CD14-positive monocyte (primary cell): ENCODE measurements at regions not wholly inside any gene's neighbourhood (a gene's known extent, or its start where the extent isn't known, plus 50 kb on each side); places are given as distances from the start of the nearest gene placed in this dataset.

ENCODE experiments used
- DNase-seq, 3 donors: peaks; one replicate each; pipeline ENCODE4 v3.0.0-alpha.2; 2011 to 2022
- H2AFZ ChIP-seq: 2 replicates; pipeline ENCODE4 v1.6.0; 2012; ENCODE audit warnings: mild to moderate bottlenecking, low read depth, low read length, inconsistent platforms; ENCODE audit not compliant: insufficient read depth, poor library complexity, severe bottlenecking
- H3K27ac ChIP-seq, 2 donors: 1 replicate in 1 of 2; 2 replicates in 1 of 2; pipeline ENCODE4 v1.5.1; 2012 to 2013; ENCODE audit warnings: low read length in 2 of 2, control low read depth in 1 of 2, inconsistent platforms in 1 of 2, low read depth in 1 of 2, mild to moderate bottlenecking in 1 of 2
- H3K27me3 ChIP-seq, 2 donors: one replicate each; pipeline versions ENCODE4 v1.6.0 to v1.6.1; 2011 to 2013; ENCODE audit warnings: low read length in 2 of 2; ENCODE audit not compliant: control insufficient read depth in 2 of 2, insufficient read depth in 2 of 2
- H3K36me3 ChIP-seq, 2 donors: replicated peaks in 1 of 2; 1 replicate in 1 of 2; 2 replicates in 1 of 2; pipeline versions ENCODE4 v1.5.1 to v1.6.1; 2012 to 2013; ENCODE audit warnings: low read length in 2 of 2, control low read depth in 1 of 2, inconsistent platforms in 1 of 2, mild to moderate bottlenecking in 1 of 2; ENCODE audit not compliant: insufficient read depth in 2 of 2, control insufficient read depth in 1 of 2
- H3K4me1 ChIP-seq, 2 donors: 1 replicate in 1 of 2; 2 replicates in 1 of 2; pipeline versions ENCODE4 v1.5.1 to v1.6.1; 2012 to 2013; ENCODE audit warnings: low read length in 2 of 2, control low read depth in 1 of 2, inconsistent platforms in 1 of 2, mild to moderate bottlenecking in 1 of 2, moderate library complexity in 1 of 2; ENCODE audit not compliant: insufficient read depth in 2 of 2, control insufficient read depth in 1 of 2
- H3K4me2 ChIP-seq: replicated peaks from 2 replicates; pipeline ENCODE3; 2012; ENCODE audit warnings: low read length, moderate library complexity, mild to moderate bottlenecking; ENCODE audit not compliant: poor library complexity, severe bottlenecking; ENCODE audit errors: extremely low read depth
- H3K4me3 ChIP-seq, 3 experiments: fragments of 200-600 bp in 1 of 3; sonication (generic) in 1 of 3; replicated peaks in 1 of 3; 1 replicate in 2 of 3; 2 replicates in 1 of 3; pipeline ENCODE4 v1.5.1; 2011 to 2013; ENCODE audit warnings: low read length in 3 of 3, mild to moderate bottlenecking in 3 of 3, control low read depth in 2 of 3, low read depth in 2 of 3, inconsistent platforms in 1 of 3, moderate library complexity in 1 of 3
- H3K79me2 ChIP-seq: 2 replicates; pipeline ENCODE4 v1.6.0; 2012; ENCODE audit warnings: mild to moderate bottlenecking, control low read depth, inconsistent platforms, low read length, moderate library complexity; ENCODE audit not compliant: insufficient read depth
- H3K9ac ChIP-seq: 2 replicates; pipeline ENCODE4 v1.6.0; 2017; ENCODE audit warnings: low read length, mild to moderate bottlenecking; ENCODE audit not compliant: insufficient read depth, poor library complexity, severe bottlenecking
- H3K9me3 ChIP-seq, 2 donors: replicated peaks in 1 of 2; 1 replicate in 1 of 2; 2 replicates in 1 of 2; pipeline versions ENCODE4 v1.5.1 to v1.6.1; 2012 to 2013; ENCODE audit warnings: low read length in 2 of 2, control low read depth in 1 of 2; ENCODE audit not compliant: control insufficient read depth in 1 of 2, insufficient read depth in 1 of 2
- H4K20me1 ChIP-seq: 2 replicates; pipeline ENCODE4 v1.6.0; 2012; ENCODE audit warnings: mild to moderate bottlenecking, low read length, control low read depth, moderate library complexity; ENCODE audit not compliant: insufficient read depth
- H3K27ac Mint-ChIP-seq, 7 donors: one replicate each; pipeline ENCODE4 v1.8.0; 2020; ENCODE audit warnings: mild to moderate bottlenecking in 7 of 7, mixed read lengths in 7 of 7, moderate library complexity in 6 of 7, inconsistent platforms in 2 of 7
- H3K27me3 Mint-ChIP-seq, 3 donors: one replicate each; pipeline ENCODE4 v1.8.0; 2021 to 2022; ENCODE audit warnings: low read depth in 3 of 3, mild to moderate bottlenecking in 3 of 3, mixed read lengths in 3 of 3, moderate library complexity in 3 of 3, inconsistent platforms in 1 of 3
- H3K36me3 Mint-ChIP-seq, 2 donors: one replicate each; pipeline ENCODE4 v1.8.0; 2020; ENCODE audit warnings: mixed read lengths in 2 of 2, inconsistent platforms in 1 of 2, mild to moderate bottlenecking in 1 of 2
- H3K4me1 Mint-ChIP-seq: one replicate; pipeline ENCODE4 v1.8.0; 2020; ENCODE audit warnings: mild to moderate bottlenecking, mixed read lengths
- H3K4me3 Mint-ChIP-seq, 2 donors: one replicate each; pipeline ENCODE4 v1.8.0; 2020; ENCODE audit warnings: mild to moderate bottlenecking in 2 of 2, mixed read lengths in 2 of 2, moderate library complexity in 1 of 2
- H3K9me3 Mint-ChIP-seq, 7 donors: one replicate each; pipeline ENCODE4 v1.8.0; 2020 to 2022; ENCODE audit warnings: mixed read lengths in 7 of 7, mild to moderate bottlenecking in 6 of 7, moderate library complexity in 6 of 7, inconsistent platforms in 2 of 7
- WGBS: methylation state at CpG from one replicate; pipeline ENCODE4 v1.1.5; 2013; ENCODE audit warnings: missing lambda C conversion rate; ENCODE audit not compliant: insufficient coverage; 5-methylcytosine and 5-hydroxymethylcytosine counted together
- intact Hi-C, 2 donors: fragments of 100-400 bp; cut with micrococcal nuclease; formaldehyde crosslinking; loops; one replicate each; pipeline versions ENCODE4 v1.15.0 to v1.15.1; 2023
- TF ChIP-seq, protein P1 (sequence below): fragments of 200-600 bp; IDR thresholded peaks from one replicate; pipeline ENCODE4 v1.8.0; 2022; ENCODE audit warnings: antibody characterized with exemption, mild to moderate bottlenecking

DNA sequence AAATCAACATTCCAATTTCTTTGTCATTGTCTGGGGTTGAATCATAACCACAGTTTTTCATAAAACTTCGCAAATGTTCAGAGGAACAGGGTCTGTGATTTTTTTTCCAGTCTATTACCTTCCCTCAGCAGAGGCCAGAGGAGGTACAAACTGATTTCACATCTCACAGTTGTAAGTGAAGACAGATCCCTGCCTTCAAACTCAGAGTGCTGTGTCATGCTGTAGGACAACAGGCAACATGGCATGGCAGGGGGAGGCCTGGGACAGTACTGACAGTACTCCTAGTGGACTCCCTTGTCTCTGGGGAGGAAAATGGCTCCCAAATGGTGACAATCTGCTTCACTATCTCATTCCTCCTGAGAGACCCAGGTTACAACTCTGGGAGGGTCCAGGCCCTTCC is 308.6 kb downstream of the CDC5L start:
- no peaks in the 10 kb centered on the region for H3K27me3 ChIP-seq
- no peaks in the 10 kb centered on the region for H3K4me1 ChIP-seq
- no peak for DNase-seq
- Mint-ChIP-seq H3K4me3 (no peak overlapping the region), H3K9me3 (no peaks in the 10 kb centered on the region), H3K27me3 (peaks cover 0 to 2% (median 1%) of the 10 kb centered on the region in 3 donors), H3K36me3 (no peaks in the 10 kb centered on the region), H3K27ac (no peak overlapping the region), H3K4me1 (no peaks in the 10 kb centered on the region)
- TF ChIP-seq, protein P1, sequence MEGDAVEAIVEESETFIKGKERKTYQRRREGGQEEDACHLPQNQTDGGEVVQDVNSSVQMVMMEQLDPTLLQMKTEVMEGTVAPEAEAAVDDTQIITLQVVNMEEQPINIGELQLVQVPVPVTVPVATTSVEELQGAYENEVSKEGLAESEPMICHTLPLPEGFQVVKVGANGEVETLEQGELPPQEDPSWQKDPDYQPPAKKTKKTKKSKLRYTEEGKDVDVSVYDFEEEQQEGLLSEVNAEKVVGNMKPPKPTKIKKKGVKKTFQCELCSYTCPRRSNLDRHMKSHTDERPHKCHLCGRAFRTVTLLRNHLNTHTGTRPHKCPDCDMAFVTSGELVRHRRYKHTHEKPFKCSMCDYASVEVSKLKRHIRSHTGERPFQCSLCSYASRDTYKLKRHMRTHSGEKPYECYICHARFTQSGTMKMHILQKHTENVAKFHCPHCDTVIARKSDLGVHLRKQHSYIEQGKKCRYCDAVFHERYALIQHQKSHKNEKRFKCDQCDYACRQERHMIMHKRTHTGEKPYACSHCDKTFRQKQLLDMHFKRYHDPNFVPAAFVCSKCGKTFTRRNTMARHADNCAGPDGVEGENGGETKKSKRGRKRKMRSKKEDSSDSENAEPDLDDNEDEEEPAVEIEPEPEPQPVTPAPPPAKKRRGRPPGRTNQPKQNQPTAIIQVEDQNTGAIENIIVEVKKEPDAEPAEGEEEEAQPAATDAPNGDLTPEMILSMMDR: no peak
- H3K36me3 ChIP-seq: no peaks in the 10 kb centered on the region
- H2AFZ ChIP-seq: no peak overlapping the region
- no CpG with 5 or more reads among the region's 1 CpG for WGBS
- intact Hi-C loops: no loop called here
- no peak overlapping the region for H3K4me3 ChIP-seq
- H3K9me3 ChIP-seq: no peaks in the 10 kb centered on the region
- H3K9ac ChIP-seq: no peak overlapping the region
- no peak overlapping the region for H3K27ac ChIP-seq
- no peak overlapping the region for H3K4me2 ChIP-seq
- H4K20me1 ChIP-seq: no peaks in the 10 kb centered on the region
- H3K79me2 ChIP-seq: no peaks in the 10 kb centered on the region

DNA sequence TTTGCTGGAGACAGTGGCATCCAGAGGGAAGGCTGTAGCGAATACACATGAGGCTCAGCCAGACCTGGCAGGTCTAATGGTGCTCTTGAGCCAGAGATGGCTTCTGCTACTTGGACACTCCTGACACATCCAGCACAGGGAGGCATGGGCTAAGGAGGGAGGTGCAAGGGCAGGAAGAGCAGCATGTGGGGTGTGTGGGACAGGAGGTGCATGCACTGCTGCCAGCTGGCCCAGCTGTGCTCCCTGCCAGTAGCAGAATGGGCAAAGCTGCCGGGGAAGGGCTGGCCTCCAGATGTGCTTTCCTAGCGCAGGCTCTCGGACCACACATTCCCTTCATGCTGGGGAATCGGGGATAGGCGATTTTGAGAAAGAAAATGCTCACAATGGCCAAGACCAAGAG is 309.2 kb downstream of the CDC5L start:
- no peak overlapping the region for H3K4me3 Mint-ChIP-seq
- TF ChIP-seq, protein P1: no peak
- H3K4me2 ChIP-seq: no peak overlapping the region
- no peaks in the 10 kb centered on the region for H3K79me2 ChIP-seq
- H3K4me1 Mint-ChIP-seq: no peaks in the 10 kb centered on the region
- no peak overlapping the region for H3K9ac ChIP-seq
- no peak overlapping the region for H2AFZ ChIP-seq
- intact Hi-C loops: no loop called here
- H3K4me1 ChIP-seq: no peaks in the 10 kb centered on the region
- no peaks in the 10 kb centered on the region for H3K9me3 ChIP-seq
- no peaks in the 10 kb centered on the region for H3K27me3 ChIP-seq
- no peak overlapping the region for H3K27ac ChIP-seq
- no peak overlapping the region for H3K4me3 ChIP-seq
- no peaks in the 10 kb centered on the region for H3K9me3 Mint-ChIP-seq
- WGBS: 95% methylated on average over 6 of the region's 6 CpGs
- no peak for DNase-seq
- peaks cover 1 to 2% (median 2%) of the 10 kb centered on the region in 3 donors for H3K27me3 Mint-ChIP-seq
- H3K36me3 Mint-ChIP-seq: no peaks in the 10 kb centered on the region
- H3K36me3 ChIP-seq: no peaks in the 10 kb centered on the region
- no peak overlapping the region for H3K27ac Mint-ChIP-seq
- H4K20me1 ChIP-seq: no peaks in the 10 kb centered on the region
